ENCODE measurements at regions not wholly inside any gene's neighbourhood (a gene's known extent, or its start where the extent isn't known, plus 50 kb on each side); places are given as distances from the start of the nearest gene placed in this dataset.
"Not testable (repeated sequence)": the region's sequence is repeated elsewhere in the genome, so short reads cannot be mapped to it uniquely, and the experiment has no call there.

- TF ChIP-seq POLR2AphosphoS5 (IDR thresholded peaks at IDR 0.05) (no peak), POLR2A (IDR thresholded peaks at IDR 0.05) (no peak)
- TF ChIP-seq, protein P1, sequence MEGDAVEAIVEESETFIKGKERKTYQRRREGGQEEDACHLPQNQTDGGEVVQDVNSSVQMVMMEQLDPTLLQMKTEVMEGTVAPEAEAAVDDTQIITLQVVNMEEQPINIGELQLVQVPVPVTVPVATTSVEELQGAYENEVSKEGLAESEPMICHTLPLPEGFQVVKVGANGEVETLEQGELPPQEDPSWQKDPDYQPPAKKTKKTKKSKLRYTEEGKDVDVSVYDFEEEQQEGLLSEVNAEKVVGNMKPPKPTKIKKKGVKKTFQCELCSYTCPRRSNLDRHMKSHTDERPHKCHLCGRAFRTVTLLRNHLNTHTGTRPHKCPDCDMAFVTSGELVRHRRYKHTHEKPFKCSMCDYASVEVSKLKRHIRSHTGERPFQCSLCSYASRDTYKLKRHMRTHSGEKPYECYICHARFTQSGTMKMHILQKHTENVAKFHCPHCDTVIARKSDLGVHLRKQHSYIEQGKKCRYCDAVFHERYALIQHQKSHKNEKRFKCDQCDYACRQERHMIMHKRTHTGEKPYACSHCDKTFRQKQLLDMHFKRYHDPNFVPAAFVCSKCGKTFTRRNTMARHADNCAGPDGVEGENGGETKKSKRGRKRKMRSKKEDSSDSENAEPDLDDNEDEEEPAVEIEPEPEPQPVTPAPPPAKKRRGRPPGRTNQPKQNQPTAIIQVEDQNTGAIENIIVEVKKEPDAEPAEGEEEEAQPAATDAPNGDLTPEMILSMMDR (IDR thresholded peaks at IDR 0.05 in 8 of 11, conservative IDR thresholded peaks at IDR 0.05 in 3 of 11) = no peak
- no peak for DNase-seq
- H3K4me3 ChIP-seq = no peak overlapping the region
- no peak overlapping the region for H3K27ac ChIP-seq
- 43 to 61% (median 54%) methylated on average over 1 of the region's 1 CpG for WGBS, 5 donors
- no peaks in the 10 kb centered on the region for H3K4me1 ChIP-seq
- no peaks in the 10 kb centered on the region for H3K27me3 ChIP-seq (replicated peaks in 1 of 7)
- H3K9me3 ChIP-seq = peaks cover 0 to 43% (median 13%) of the 10 kb centered on the region in 8 donors
- intact Hi-C loops (cut with DNase I; ENCODE audit: low total_unique reads) = no loop called here
- H3K36me3 ChIP-seq = no peaks in the 10 kb centered on the region
Observed at GRCh38 chr5:85466423-85466822, 1081.7 kb upstream of the EDIL3 start.

- no peak overlapping the region for H3K27ac ChIP-seq
- DNase-seq = no peak
- H3K4me3 ChIP-seq = no peak overlapping the region
- peaks cover 0 to 50% (median 9%) of the 10 kb centered on the region in 8 donors for H3K9me3 ChIP-seq
- TF ChIP-seq, protein P1 (IDR thresholded peaks at IDR 0.05 in 8 of 11, conservative IDR thresholded peaks at IDR 0.05 in 3 of 11) = no peak
- no peak for TF ChIP-seq POLR2A (IDR thresholded peaks at IDR 0.05)
- no peak for TF ChIP-seq POLR2AphosphoS5 (IDR thresholded peaks at IDR 0.05)
- no peaks in the 10 kb centered on the region for H3K4me1 ChIP-seq
- no peaks in the 10 kb centered on the region for H3K27me3 ChIP-seq (replicated peaks in 1 of 7)
- intact Hi-C loops (cut with DNase I; ENCODE audit: low total_unique reads) = no loop called here
- no peaks in the 10 kb centered on the region for H3K36me3 ChIP-seq
Observed at GRCh38 chr5:85472749-85473148, 1088.1 kb upstream of the EDIL3 start.

DNA sequence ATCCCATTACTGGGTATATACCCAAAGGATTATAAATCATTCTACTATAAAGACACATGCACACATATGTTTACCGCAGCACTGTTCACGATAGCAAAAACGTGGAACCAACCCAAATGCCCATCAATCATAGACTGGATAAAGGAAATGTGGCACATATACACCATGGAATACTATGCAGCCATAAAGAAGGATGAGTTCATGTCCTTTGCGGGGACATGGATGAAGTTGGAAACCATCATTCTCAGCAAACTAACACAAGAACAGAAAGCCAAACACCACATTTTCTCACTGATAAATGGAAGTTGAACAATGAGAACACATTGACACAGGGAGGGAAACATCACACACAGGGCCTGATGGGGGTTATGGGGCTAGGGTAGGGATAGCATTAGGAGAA is 1090.5 kb upstream of the EDIL3 start:
- H3K27ac ChIP-seq; DNase-seq; H3K36me3 ChIP-seq; H3K4me1 ChIP-seq; H3K4me3 ChIP-seq; intact Hi-C loops (cut with DNase I; ENCODE audit: low total_unique reads); H3K27me3 ChIP-seq (replicated peaks in 1 of 7): not testable (repeated sequence)
- 67 to 88% (median 78%) methylated on average over 4 of the region's 4 CpGs for WGBS, 5 donors
- peaks cover 0 to 30% (median 4%) of the 10 kb centered on the region in 8 donors for H3K9me3 ChIP-seq

GRCh38 chr5:85476617-85477016 is 1091.9 kb upstream of the EDIL3 start:
- peaks cover 0 to 26% (median 4%) of the 10 kb centered on the region in 8 donors for H3K9me3 ChIP-seq
- H3K36me3 ChIP-seq = no peaks in the 10 kb centered on the region
- intact Hi-C loops (cut with DNase I; ENCODE audit: low total_unique reads) = no loop called here
- TF ChIP-seq POLR2AphosphoS5 (IDR thresholded peaks at IDR 0.05) = no peak
- TF ChIP-seq POLR2A (IDR thresholded peaks at IDR 0.05) = no peak
- TF ChIP-seq, protein P1 (IDR thresholded peaks at IDR 0.05 in 8 of 11, conservative IDR thresholded peaks at IDR 0.05 in 3 of 11) = no peak
- no peaks in the 10 kb centered on the region for H3K4me1 ChIP-seq
- H3K27ac ChIP-seq = no peak overlapping the region
- no peaks in the 10 kb centered on the region for H3K27me3 ChIP-seq (replicated peaks in 1 of 7)
- no peak overlapping the region for H3K4me3 ChIP-seq
- no peak for DNase-seq

- Histone ChIP-seq H3K4me3 (no peak overlapping the region), H3K9me3 (peaks cover 0 to 37% (median 14%) of the 10 kb centered on the region in 8 donors), H3K36me3 (no peaks in the 10 kb centered on the region), H3K27me3 (replicated peaks in 1 of 7) (no peaks in the 10 kb centered on the region), H3K4me1 (no peaks in the 10 kb centered on the region), H3K27ac (no peak overlapping the region)
- intact Hi-C loops (cut with DNase I; ENCODE audit: low total_unique reads) = no loop called here
- no peak for DNase-seq
- TF ChIP-seq POLR2AphosphoS5 (IDR thresholded peaks at IDR 0.05) (no peak), POLR2A (IDR thresholded peaks at IDR 0.05) (no peak)
- TF ChIP-seq, protein P1 (IDR thresholded peaks at IDR 0.05 in 8 of 11, conservative IDR thresholded peaks at IDR 0.05 in 3 of 11) = no peak
- 75 to 92% (median 78%) methylated on average over 4 of the region's 4 CpGs for WGBS, 5 donors
Observed at GRCh38 chr5:85479849-85480248, 1095.2 kb upstream of the EDIL3 start.
